ENCODE measurements at regions not wholly inside any gene's neighbourhood (a gene's known extent, or its start where the extent isn't known, plus 50 kb on each side); places are given as distances from the start of the nearest gene placed in this dataset.

GRCh38 chr22:48579043-48579927, 1248.4 kb downstream of the BRD1 start:
- TF ChIP-seq CTCF (IDR thresholded peaks at IDR 0.05; ENCODE audit: low read length) = no peak
- TF ChIP-seq EZH2 (optimal IDR thresholded peaks at IDR 0.05; ENCODE audit: low read depth, low read length) = no peak
- no peak for TF ChIP-seq EZH2phosphoT487 (IDR thresholded peaks at IDR 0.05; ENCODE audit: low read length)

Measured in MM.1S (cell line).